Breast epithelium (tissue), 4 donors: ENCODE measurements at regions not wholly inside any gene's neighbourhood (a gene's known extent, or its start where the extent isn't known, plus 50 kb on each side); places are given as distances from the start of the nearest gene placed in this dataset.
"Not testable (repeated sequence)": the region's sequence is repeated elsewhere in the genome, so short reads cannot be mapped to it uniquely, and the experiment has no call there.

ENCODE experiments used
- DNase-seq, 2 donors: peaks; one replicate each; pipeline ENCODE4 v3.0.0-alpha.2; 2019; ENCODE audit warnings: low spot score in 2 of 2
- H3K27ac ChIP-seq, 2 donors: fragments of 200-600 bp; sonication (generic) in 1 of 2; one replicate each; pipeline ENCODE4 v1.5.1; 2016 to 2019; ENCODE audit warnings: mild to moderate bottlenecking in 1 of 2
- H3K27me3 ChIP-seq, 2 donors: fragments of 200-600 bp; sonication (generic) in 1 of 2; one replicate each; pipeline versions ENCODE4 v1.5.1 to v1.6.0; 2017 to 2019; ENCODE audit warnings: control low read depth in 1 of 2, mild to moderate bottlenecking in 1 of 2
- H3K36me3 ChIP-seq: fragments of 200-600 bp; one replicate; pipeline ENCODE4 v1.5.1; 2019
- H3K4me1 ChIP-seq, 2 donors: fragments of 200-600 bp; sonication (generic); one replicate each; pipeline ENCODE4 v1.5.1; 2016 to 2019; ENCODE audit warnings: control low read depth in 1 of 2
- H3K4me3 ChIP-seq, 3 donors: fragments of 200-600 bp; sonication (generic); 1 replicate in 2 of 3; 2 replicates in 1 of 3; pipeline ENCODE4 v1.5.1; 2016 to 2019; ENCODE audit warnings: mild to moderate bottlenecking in 3 of 3, moderate library complexity in 2 of 3
- H3K9me3 ChIP-seq, 2 donors: fragments of 200-600 bp; sonication (generic) in 1 of 2; one replicate each; pipeline ENCODE4 v1.5.1; 2016 to 2019; ENCODE audit warnings: control low read depth in 1 of 2
- POLR2A ChIP-seq: fragments of 450-650 bp; IDR thresholded peaks from one replicate; pipeline ENCODE4 v1.6.1; 2016; ENCODE audit warnings: antibody characterized with exemption, mild to moderate bottlenecking, moderate library complexity
- POLR2AphosphoS5 ChIP-seq, 3 donors: sonication (generic); formaldehyde crosslinking; IDR thresholded peaks; one replicate each; pipeline ENCODE4 v1.6.1; 2017; ENCODE audit warnings: antibody characterized with exemption in 3 of 3
- intact Hi-C: fragments of 100-400 bp; cut with DNase I; formaldehyde crosslinking; loops from one replicate; pipeline ENCODE4 v1.15.1; 2023; ENCODE audit warnings: low total_unique reads
- TF ChIP-seq, protein P1 (sequence below), 3 donors: fragments of 450-650 bp; IDR thresholded peaks; one replicate each; pipeline ENCODE4 v1.5.1; 2016 to 2017; ENCODE audit warnings: antibody characterized with exemption in 3 of 3, mild to moderate bottlenecking in 3 of 3, moderate library complexity in 3 of 3

DNA sequence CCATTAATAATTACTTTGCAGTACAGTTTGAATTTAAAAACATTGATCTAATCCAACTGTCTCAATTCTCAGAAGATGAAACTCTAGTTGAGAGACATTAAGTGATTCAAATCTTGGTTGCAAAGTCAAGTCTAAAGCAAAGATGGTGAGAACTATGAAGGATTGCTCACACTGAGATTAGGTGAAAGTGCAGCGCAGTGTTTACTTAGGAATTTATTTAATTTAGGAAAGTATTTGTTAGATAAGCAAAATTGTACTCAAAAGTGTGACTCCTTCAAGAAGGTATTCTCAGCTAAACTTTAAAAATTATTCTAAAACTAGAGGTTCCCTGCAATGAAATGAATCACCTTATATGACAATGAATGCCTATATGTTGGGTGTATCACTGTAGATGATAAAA lies 454.9 kb downstream of the PDGFC start:
- no peak overlapping the region for H3K4me3 ChIP-seq
- DNase-seq, result no peak
- TF ChIP-seq POLR2AphosphoS5 (IDR thresholded peaks at IDR 0.05), result no peak
- no peak for TF ChIP-seq POLR2A
- TF ChIP-seq, protein P1, sequence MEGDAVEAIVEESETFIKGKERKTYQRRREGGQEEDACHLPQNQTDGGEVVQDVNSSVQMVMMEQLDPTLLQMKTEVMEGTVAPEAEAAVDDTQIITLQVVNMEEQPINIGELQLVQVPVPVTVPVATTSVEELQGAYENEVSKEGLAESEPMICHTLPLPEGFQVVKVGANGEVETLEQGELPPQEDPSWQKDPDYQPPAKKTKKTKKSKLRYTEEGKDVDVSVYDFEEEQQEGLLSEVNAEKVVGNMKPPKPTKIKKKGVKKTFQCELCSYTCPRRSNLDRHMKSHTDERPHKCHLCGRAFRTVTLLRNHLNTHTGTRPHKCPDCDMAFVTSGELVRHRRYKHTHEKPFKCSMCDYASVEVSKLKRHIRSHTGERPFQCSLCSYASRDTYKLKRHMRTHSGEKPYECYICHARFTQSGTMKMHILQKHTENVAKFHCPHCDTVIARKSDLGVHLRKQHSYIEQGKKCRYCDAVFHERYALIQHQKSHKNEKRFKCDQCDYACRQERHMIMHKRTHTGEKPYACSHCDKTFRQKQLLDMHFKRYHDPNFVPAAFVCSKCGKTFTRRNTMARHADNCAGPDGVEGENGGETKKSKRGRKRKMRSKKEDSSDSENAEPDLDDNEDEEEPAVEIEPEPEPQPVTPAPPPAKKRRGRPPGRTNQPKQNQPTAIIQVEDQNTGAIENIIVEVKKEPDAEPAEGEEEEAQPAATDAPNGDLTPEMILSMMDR (IDR thresholded peaks at IDR 0.05), result no peak
- no peaks in the 10 kb centered on the region for H3K4me1 ChIP-seq
- H3K9me3 ChIP-seq, result no peaks in the 10 kb centered on the region
- no peaks in the 10 kb centered on the region for H3K27me3 ChIP-seq
- H3K27ac ChIP-seq, result no peak overlapping the region
- no peaks in the 10 kb centered on the region for H3K36me3 ChIP-seq
- intact Hi-C loops, result no loop called here

DNA sequence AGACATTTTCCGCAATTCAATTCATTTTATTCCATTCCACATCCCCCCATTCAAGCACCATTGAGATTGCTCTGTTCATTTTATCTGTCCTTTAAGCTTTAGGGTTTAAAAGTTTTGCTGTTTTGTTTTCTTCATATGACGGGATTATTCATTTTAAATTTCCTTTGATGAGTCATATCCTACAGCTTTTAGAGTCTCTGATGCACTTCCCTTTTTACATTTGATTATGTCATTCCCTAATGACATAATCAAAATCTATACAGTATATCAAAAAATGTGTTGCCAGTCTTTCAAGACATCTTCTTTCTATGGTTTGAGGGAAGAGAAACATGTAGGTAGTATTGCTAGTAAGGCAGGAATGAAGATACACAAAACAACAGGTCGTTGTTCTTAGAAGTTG lies 456.3 kb downstream of the PDGFC start:
- H3K27ac ChIP-seq, result no peak overlapping the region
- no peak for DNase-seq
- H3K4me3 ChIP-seq, result no peak overlapping the region
- H3K9me3 ChIP-seq, result no peaks in the 10 kb centered on the region
- TF ChIP-seq POLR2A (no peak), POLR2AphosphoS5 (IDR thresholded peaks at IDR 0.05) (no peak)
- TF ChIP-seq, protein P1 (IDR thresholded peaks at IDR 0.05), result no peak
- no peaks in the 10 kb centered on the region for H3K4me1 ChIP-seq
- intact Hi-C loops, result no loop called here
- H3K36me3 ChIP-seq, result no peaks in the 10 kb centered on the region
- H3K27me3 ChIP-seq, result no peaks in the 10 kb centered on the region

DNA sequence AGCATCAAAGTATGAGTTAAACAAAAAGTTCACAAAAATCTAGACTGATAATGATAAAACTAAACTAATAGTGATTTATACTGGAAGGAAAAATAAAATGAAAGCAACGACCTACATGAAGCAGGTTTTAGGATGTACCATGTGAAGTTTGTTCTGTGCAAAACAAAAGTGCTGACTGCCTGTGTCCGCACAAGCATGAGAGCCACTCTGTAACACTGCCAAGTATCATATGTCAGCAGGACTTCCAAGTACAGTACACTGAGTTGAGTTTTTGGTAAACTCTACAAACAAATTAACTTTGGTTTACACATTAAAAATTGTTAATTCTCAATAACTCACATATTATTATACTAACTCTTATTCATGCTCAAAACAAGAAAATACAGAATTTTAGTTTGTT lies 459.0 kb downstream of the PDGFC start:
- TF ChIP-seq, protein P1 (IDR thresholded peaks at IDR 0.05), result no peak
- no peak for TF ChIP-seq POLR2A
- TF ChIP-seq POLR2AphosphoS5 (IDR thresholded peaks at IDR 0.05), result no peak
- Histone ChIP-seq H3K27me3 (no peaks in the 10 kb centered on the region), H3K4me3 (no peak overlapping the region), H3K36me3 (no peaks in the 10 kb centered on the region), H3K9me3 (no peaks in the 10 kb centered on the region), H3K4me1 (no peaks in the 10 kb centered on the region), H3K27ac (no peak overlapping the region)
- no peak for DNase-seq
- intact Hi-C loops, result no loop called here

DNA sequence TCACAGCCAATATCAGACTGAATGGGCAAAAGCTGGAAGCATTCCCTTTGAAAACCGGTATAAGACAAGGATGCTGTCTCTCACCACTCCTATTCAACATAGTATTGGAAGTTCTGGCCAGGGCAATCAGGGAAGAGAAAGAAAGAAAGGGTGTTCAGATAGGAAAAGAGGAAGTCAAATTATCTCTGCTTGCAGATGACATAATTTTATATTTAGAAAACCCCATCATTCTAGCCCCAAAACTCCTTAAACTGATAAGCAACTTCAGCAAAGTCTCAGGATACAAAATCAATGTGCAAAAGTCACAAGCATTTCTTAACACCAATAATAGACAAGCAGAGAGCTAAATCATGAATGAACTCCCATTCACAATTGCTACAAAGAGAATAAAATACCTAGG lies 461.7 kb downstream of the PDGFC start:
- H3K4me3 ChIP-seq, DNase-seq, H3K27ac ChIP-seq, H3K36me3 ChIP-seq, H3K27me3 ChIP-seq, H3K4me1 ChIP-seq, H3K9me3 ChIP-seq, intact Hi-C loops: not testable (repeated sequence)

DNA sequence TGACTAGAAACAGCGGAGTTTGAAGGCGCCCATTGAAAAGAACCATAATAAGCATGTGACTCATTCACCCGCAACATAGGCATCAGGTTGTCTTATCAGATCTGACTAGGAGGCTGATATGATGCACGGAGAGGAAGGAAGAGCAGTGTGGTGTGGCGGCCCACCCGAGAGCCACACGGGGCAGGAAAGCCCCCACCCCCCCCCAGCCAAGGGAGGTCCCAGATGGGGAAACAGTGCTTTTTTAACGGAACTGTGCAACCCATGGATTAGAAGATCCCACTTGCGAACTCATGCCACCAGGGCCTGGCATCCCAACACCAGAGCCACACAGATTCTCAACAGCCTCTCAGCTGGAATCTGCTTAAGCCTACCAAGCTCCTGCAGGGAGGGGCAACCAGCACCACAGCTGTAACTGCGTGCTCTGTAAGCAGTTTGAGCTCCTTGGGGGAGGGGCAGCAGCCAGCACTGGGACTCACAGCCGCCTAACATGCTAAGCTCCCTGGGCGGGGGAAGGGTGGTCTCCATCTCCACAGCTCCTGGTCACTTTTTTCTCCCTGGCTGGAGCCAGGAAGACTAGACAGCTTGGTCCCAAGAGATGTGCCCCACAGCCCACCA lies 466.2 kb downstream of the PDGFC start:
- Histone ChIP-seq H3K27me3 (no peaks in the 10 kb centered on the region), H3K4me1 (no peaks in the 10 kb centered on the region), H3K9me3 (no peaks in the 10 kb centered on the region), H3K36me3 (no peaks in the 10 kb centered on the region), H3K27ac (no peak overlapping the region), H3K4me3 (no peak overlapping the region)
- intact Hi-C loops, result no loop called here
- TF ChIP-seq POLR2AphosphoS5 (IDR thresholded peaks at IDR 0.05), result no peak
- no peak for TF ChIP-seq POLR2A
- TF ChIP-seq, protein P1 (IDR thresholded peaks at IDR 0.05), result no peak
- DNase-seq, result no peak

DNA sequence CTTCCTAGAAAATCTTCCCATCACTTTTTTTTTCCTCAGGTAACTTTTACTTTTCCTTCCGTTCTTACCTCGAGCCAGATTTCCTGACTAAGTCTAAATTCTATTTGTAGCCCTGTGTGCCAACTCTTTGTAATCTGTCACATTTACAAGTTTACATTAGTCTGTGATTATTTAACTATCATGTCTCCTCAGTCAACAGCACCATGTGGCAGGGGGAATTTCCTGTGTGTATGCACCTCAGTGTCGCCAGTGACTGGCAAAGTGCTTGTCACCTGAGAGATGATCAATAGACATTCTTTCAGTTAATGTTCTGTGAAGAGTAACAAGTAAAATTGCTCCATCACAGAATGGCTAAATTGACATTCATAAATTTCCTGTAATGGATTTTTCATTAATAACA lies 468.5 kb downstream of the PDGFC start:
- no peaks in the 10 kb centered on the region for H3K9me3 ChIP-seq
- no peaks in the 10 kb centered on the region for H3K27me3 ChIP-seq
- intact Hi-C loops, result no loop called here
- no peak overlapping the region for H3K4me3 ChIP-seq
- DNase-seq, result no peak
- no peak for TF ChIP-seq POLR2A
- TF ChIP-seq, protein P1 (IDR thresholded peaks at IDR 0.05), result no peak
- TF ChIP-seq POLR2AphosphoS5 (IDR thresholded peaks at IDR 0.05), result no peak
- no peaks in the 10 kb centered on the region for H3K36me3 ChIP-seq
- H3K27ac ChIP-seq, result no peak overlapping the region
- H3K4me1 ChIP-seq, result no peaks in the 10 kb centered on the region
